ENCODE measurements at regions not wholly inside any gene's neighbourhood (a gene's known extent, or its start where the extent isn't known, plus 50 kb on each side); places are given as distances from the start of the nearest gene placed in this dataset.

DNA sequence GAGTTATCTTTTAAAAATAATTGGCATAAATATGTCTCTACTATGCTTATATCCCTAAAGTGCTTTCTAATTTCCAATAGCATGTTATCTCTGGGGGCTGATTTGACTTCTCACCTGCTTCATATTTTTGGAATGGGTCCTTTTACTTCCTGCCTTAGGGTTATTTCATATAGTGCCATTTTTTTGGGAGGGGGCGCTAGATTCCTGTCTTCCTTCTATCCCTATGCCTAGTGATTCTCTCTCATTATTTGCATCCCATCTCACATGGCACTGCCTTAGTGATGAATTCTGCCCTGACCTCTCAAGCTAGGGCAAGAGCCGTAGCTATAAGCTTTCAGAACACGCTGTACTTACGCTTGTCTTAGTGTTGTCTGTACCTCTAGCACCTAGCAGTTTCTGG, 150.3 kb upstream of the SLITRK3 start:
- TF ChIP-seq POLR2A (IDR thresholded peaks at IDR 0.05) (no peak), CTCF (IDR thresholded peaks at IDR 0.05) (no peak)

Measured in lower leg skin (tissue), 3 donors.